ENCODE measurements at regions not wholly inside any gene's neighbourhood (a gene's known extent, or its start where the extent isn't known, plus 50 kb on each side); places are given as distances from the start of the nearest gene placed in this dataset.

DNA sequence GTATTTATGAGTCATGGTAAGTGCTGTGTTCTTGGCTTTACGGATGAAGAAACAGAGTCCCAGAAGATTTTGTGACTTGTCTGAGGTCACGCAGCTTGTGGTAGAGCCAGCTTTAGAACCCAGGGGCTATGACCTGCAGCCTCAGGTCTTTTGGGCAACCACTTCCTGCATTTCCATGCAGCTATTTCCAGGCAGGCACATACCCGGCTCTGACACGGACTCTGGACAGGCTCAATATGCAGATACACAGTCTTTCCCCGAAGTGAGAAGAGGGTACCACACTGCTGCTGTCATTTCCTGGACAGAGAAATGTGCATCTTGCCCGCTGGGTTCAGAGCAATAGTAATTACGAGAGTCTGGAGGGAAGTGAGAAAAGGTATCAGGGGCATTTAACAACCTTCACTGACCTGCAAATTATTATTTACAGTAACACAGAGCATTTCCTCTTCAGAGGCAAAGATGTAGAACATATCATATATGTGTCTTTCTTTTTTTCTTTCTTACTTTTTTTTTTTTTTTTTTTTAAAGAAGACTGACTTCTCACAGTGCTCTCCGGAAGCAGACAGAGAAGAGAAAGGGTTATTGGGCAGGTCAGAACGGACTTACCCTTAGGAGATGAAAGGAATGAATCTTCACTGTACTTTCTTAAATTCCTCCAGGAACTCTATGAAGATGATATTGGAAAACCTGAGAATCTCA lies 185.1 kb downstream of the CLIC5 start:
- peak; percentile 85 for DNase-seq

DNA sequence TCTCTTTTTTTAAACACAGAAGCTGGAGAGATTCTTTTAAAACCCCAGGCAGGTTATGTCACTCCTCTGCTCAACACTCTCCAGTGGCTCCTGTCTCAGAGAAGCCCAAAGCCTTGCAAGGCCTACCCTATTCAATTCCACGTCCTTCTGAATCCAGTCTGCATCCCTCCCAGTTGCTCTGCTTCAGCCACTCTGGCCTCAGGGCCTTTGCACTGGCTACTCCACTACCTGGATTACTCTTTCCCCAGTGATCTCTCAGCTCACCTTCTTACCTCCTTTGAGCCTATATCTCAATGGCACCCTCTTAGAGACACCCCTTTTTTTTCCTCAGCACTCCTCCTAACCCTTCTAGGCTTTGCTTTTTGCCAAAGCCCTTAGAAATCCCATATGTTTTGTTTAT lies 185.8 kb downstream of the CLIC5 start:
- DNase-seq = no peak

DNA sequence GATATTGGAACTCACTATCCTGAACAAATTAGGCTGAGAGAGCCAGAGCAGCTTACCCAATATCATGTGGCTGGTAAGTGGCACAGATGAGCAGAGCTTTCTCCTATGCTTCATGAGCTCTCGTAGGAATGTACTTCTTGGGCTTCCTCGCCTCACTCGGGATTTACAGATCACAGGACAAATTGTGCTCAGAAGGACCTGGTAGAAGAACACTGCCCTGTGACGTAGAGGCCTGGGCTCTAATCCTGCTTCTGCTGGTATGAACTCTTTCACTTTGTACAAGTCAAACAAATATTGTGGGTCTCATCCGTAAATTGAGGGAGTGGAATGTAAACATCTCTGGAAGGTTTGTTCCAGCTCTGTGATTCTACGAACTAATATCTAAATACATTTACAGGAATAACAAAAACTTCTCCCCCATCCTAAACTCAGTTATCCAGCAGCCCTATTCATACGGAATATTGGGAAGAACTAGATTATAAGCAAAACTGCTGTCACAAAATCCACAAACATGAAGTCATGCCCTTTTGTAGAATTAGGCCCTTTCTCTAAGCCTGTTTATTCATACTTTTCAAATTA lies 187.6 kb downstream of the CLIC5 start:
- no peak for DNase-seq

DNA sequence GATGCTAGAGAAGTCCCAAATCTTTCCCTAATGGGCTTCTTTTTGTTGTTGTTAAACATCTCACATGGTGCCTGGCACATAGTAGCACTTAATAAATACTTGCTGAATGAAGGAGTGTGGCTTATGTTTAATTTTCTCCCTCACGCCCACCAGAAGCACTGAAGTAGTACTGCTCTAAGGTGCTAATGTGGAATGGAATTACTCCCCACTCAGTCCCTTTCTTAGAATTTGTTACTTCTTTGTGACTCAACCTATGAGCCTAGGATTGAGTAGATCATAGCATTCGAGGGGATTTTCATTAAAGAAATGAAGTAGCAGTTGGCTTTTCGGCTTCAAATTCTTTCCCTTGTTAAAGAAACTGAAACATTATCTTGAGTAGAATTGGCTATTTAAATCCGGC lies 192.8 kb downstream of the CLIC5 start:
- no peak for DNase-seq

DNA sequence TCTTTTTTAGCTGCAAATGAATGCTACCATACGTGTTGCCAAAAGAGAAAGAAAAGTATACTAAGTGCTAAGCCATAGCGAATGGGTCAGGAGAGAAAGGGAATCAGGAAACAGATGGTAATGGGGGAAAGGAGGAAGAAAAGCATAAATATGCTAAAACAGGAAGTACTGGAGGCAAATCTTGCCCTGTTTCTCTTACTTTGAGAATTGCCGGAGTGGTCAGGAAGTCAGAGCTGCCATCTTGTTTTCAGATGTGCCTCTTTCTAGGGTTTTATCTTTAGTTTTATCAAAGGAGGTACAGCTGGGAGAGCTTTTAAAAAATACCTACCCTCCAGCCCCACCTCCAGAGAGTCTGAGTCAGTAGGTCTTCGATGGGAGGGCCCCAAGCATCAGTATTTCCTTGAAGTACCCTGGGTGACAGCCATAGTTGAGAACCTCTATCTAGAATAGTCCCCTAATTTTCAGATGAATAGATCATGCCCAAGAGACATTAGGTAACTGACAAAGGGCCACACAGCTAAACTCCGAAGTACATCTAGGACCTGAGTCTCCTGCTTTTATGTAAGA lies 193.3 kb downstream of the CLIC5 start:
- DNase-seq = no peak

DNA sequence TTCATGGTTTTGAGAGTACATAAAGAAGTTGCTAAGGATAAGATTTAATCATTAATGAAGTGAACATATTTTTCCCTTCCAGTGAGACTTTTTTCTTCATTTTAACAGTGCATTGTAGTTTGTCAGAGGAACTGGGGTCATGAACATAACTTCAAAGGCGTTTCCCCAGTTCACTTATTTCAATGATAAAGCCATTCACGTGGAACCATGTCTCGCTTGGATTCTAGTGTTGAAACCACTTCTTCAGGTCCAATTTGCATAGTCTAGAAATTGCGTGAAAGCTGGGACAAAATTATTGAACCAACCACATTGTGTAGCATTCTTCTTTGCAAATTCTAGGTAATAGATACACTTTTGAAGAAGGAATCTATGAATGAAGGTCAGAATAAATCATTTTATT lies 197.0 kb downstream of the CLIC5 start:
- no peak for DNase-seq

DNA sequence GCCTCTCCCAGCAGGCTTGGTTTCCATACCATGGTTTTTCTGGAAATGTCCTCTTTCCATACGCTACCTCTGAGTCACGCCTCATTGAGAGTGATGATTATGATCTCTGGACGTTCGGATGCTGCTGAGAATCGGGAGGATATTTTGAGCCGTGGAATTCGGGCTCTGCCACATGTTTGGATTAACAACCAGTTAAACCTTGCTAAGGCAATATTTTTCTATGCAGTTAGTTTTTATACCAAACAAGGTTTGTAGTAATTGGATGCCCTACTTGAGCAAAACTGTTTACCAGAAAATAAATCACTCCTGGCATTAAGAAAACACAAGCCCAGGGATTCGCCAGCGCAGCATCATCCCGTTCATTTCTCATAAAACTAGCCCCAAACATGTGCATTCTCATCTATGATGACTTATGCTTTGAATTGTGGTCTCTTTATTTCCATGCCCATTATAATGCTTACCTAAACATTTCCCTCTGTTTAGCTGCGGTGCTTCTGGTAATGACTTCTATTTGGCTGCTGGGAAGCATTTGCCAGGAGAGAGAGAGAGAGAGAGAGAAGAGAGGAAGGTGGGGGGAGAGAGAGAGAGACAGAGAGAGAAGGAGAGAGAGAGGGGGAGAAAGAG lies 198.9 kb downstream of the CLIC5 start:
- no peak for DNase-seq

DNA sequence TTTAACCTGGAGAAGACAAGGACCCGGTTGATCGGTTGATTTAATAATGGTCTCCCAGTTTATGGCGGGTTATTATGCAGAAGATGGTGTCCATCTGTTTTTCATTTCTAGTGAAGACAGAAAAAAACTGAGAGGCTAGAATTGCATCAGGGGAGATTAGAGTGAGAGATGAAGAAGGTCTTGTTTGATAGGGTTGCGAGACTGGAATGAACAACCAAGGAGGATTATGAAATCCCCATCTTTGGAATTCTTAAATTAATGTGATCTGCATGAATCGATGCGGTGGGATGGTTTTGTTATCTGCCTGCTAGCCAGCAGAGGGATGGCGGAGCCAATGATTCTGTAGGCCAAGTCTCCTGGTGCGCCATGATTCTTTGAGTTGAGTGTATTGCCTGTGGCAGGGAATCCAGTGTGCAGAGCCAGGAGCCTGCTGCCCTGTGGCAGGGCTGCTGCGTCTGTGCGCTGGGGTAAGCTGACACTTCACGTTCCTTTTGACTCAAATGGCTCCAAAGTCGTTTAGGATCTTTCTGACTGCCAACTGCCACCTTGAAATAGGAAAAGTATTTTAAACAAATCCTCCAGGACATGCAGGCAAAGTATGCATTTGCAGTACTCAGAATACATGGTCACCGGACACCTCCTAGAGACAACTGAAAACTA lies 200.1 kb downstream of the CLIC5 start:
- no peak for DNase-seq

DNA sequence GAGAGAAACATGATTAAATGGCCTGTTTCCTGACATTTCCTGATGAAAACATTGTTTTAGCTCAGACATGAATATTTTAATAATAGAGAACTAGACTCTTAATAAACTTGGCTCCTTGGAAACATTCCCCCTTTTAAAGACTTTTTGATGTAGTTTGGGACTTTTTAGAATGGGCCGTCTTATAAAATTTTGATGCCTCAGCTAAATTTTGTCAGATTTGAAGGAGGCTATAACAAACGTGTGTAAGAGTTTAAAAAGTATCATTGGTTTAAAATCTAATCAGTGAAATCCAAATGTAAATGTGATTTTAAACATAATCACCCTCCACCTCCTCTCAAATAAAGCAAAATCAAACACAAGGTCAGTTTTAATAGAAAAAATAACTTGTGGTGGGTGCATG lies 200.9 kb downstream of the CLIC5 start:
- DNase-seq = no peak

DNA sequence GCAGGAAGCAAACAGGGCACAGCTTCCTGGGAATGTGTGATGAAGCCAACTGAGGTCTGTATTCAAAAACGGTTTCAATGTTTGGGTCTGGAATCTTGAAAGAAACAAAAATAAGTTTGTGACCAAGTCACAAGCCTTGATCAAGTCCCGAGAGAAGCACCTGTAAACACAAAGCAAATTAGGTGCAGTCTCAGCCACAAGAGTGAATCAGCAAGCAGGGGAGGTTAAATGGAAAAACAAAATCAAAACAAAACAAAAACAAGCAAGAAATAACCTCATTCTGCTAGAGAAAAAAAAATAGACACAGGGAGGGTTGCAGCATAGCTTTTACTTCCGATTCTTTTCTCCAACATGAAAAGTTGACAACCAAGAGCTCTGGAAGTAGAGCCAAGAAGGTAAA lies 201.7 kb downstream of the CLIC5 start:
- DNase-seq = no peak

DNA sequence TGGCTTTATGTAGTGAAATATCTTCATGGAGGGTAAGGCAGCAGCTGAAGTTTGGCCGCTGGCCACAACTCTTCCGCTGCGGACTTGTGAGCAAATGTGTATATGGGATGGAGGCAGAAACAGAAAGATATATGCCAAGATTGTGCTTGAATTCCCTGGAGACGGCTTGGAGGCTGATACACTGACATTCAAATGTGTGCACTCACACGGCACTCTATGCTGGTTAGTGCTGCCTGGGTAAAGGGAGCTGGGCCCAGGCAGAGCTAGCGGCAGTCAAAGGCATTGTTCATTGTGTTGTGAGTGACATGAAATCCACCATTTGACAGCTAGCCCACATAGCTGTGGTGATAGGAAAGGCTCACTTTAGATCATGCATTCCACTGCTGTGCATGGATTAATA lies 202.7 kb downstream of the CLIC5 start:
- no peak for DNase-seq

DNA sequence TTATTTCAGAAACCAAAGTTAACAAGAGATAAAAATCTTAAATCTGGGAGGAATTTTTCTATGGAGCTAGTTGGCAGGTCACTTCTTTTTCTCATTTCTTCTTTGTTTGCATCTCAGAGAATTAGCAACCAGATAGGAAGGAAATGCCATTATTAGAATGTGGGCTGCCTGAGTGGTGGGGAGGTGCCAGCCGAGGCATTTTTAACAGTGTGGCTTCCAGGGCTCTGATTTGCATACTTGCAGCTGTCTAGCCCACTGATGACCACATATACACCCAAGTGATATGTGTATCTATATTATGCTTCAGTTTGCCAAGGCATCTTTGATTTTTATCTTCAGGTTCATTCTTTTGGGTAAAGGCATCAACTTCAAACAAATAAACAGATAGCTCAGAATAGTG lies 206.7 kb downstream of the CLIC5 start:
- peak; percentile 35 for DNase-seq

DNA sequence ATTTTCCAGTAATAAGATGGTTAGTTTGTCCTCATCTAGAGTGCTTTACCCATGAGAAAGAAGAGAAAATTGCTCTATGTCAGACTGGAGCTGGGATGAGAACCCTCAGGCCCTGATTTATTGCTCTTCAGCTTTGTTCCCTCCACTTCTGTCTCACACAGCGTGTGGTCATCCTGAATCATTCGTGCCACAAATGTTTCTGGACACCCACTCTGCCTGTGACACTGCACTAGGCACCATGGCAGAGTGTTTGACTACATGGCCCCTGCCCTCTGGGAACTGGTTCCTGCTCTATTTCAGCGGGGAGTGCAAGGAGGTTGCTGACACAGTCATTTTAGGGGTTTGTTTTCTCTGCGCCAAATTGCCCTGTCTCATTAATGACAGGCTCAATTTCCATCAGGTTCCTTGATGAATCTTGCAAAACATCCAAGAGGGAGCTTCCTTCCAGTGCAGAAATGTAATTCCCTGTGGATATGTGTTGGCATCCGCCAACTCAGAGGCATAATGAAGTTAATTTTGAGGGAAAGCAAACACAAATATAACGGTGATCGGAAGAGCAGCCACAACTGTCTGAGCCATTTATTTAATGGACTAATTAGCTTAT lies 207.5 kb downstream of the CLIC5 start:
- no peak for DNase-seq

DNA sequence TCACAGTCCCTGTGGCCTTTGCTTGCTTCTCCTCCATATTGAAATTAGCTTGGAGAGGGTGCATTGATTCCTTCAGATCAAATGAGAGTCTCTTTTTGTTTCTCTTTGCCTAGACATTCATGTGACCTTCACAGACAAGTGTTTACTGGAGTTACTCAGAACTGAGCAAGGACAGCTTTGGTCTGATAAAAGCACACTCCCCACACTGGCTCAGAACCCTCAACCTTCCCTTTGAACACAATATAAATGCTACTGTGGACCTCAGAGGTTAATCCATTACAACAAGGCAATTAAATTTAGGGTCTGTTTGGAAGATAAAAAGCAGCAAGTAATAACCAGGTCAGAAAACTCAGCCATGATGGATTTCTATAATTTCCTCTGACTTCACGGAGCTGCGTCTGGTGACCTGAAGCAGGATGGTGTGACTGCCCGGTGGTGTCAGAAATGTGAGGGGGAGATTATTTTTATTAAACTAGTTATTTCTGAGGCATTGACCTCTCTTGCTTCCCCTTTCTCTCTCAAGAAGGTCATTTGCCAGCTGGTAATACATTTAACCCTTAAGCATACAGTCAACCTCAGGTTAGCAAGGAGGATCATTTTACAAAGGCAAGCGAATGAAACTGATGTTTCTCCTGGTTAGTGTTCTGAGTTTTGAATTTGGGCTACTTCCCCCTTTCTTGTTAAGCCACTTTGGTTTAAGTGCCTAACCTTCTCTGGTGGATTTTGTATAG lies 208.2 kb downstream of the CLIC5 start:
- DNase-seq = no peak

DNA sequence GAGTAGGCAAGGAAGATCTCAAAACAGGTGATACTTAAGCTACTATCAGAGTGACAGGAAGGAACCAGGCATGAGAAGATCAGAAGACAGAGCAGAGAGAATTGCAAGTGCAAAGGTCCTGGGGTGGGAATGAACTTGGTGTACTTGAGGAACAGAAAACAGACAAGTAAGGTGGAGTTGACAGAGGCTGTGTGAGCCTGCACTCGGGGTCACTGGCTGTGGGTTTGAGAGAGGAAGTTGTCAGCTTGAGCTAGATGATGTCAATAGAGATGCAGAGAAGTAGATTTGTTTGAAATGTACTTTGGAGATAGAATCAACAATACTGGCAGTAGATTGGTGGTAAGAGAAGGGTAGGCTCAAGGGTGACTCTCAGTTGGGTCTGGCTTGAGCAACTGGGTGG lies 209.5 kb downstream of the CLIC5 start:
- no peak for DNase-seq

DNA sequence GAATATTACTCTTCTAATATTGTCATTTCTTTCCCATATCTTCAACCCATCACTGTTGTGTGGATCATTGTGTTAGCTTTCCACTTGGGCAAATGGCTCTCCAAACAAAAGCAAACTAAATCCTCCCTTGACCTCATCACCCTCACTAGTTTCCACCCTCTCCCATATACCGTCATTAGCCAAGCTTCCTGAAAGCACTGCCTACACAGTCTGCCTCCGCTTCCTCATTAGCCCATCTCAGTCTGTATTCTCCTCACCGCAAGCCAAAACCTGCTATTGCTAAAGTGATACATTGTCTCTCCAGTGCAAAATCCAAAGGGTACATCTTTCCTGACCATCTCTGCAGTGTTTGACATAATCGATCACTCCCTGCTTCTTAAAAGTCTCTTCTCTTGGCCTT lies 212.6 kb downstream of the CLIC5 start:
- DNase-seq = no peak

DNA sequence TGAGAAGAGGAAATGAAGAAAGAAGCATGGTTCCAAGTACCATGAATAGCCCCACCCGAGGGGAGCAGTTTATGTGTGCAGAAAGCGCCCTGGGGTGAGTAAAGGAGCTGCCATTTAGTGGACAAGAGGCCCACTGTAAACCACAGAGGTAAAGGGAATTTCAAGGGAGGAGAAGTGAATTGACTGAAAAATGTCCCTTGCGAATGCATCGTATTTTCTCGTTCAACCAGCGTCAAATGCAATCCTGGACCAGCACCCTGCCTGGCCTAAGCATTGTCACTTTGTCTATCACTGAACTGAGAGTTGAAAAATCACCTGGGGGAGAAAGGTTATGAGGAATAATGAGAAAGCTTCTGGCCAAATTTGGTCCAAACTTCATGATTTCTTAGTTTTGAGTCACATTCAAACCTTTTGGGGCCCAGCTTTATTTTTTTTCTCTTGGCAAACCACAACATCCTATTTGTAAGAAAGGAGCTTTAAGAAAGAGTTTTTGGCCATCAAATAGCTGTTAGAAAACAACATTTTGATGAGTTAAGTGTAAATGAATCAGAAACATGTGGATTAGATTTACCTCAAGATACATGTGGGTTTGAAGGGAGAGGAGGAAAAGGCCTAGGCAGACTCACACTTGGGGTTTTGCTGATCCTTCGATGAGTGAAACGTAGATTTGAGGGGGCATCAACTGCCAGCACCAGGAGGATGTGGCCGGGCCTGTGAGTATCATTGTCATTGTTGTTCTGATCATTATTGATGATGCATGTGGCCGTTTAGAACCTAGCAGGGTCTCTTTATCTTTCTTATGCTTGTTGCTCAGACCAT lies 214.0 kb downstream of the CLIC5 start:
- DNase-seq = peak; percentile 48

DNA sequence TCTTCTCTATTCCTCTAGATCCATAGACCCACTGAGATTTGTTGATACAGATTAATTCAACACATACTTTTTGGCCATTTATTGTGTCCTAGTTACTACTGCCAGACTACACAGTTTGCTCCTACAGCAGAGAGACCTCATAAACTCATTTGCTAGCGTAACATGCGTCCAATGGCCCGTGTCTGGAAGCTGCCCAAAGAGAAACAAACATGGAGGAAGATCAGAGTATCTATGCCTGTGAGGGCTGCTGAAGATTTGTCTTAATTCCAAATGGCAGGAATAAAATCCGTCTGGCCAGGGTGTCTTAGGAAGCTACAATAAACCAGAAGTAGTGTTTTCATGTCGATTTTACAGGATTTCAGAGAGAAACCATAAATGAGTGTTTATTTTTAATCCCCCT lies 214.7 kb downstream of the CLIC5 start:
- no peak for DNase-seq

DNA sequence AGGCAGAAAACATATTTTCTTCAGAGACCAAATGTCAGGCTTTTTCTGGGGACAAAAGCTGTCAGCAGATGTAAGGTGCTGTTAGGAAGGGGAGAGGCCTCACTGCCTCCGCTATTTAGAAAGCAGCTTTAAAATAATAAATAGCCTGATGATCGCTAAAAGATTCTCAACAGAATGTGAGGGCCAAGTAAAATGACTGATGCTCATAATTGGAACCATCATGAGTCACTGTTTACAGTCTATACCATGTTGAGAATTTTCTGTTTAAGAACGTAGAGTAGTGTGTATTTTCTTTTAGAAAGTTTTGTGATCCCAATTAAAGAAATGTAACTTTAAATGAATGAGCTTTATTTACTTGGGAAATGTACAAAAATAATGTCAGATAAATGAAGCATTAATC lies 220.0 kb downstream of the CLIC5 start:
- DNase-seq = no peak

DNA sequence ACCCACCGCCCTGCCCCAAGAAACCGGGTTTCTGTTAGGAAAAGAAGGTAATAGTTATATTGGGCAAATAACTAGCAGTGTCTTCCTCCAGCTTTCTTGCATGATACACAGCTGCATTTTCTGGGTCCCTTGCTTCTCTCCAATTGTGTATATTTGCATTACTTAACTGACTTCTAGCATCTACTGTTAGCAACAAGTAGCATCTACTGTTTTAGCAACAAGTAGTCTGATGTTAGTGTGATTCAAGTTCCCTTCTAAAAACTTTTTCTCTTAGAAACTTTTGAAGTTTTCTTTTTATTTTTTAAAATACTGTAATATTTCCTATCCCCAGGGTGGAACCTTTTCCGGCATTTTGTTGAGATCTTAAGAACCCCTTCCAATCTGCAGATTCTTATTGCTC lies 221.2 kb downstream of the CLIC5 start:
- no peak for DNase-seq
